ENCODE measurements at regions not wholly inside any gene's neighbourhood (a gene's known extent, or its start where the extent isn't known, plus 50 kb on each side); places are given as distances from the start of the nearest gene placed in this dataset.

DNA sequence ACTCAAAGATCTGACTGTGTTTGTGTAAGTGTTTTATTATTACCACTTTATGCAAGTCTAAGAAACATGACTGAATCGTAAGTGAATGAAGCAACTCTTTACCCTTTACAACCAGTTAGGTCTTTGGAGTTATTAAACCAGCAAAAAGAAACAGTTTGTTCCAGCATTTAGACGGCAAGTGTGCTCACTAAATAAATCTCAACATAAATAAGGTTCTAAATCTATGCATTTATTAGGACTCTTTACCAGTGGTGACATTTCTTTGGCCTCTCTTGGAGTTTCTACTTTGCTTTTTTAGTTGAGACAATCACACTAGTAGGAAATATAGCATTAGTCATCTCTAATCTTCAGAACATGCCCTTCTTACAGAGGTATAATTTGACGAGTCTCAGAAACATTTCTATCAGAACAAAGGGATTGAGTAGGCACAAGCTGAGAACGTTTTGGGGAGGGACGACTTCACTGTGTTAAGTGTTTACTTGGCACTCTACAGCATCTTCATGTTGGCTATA lies 739.9 kb upstream of the NR2F2 start:
- 57 to 61% methylated on average over 5 of the region's 5 CpGs for WGBS, 2 donors
- no peak overlapping the region for H3K4me3 ChIP-seq
- intact Hi-C loops (cut with DNase I) = loop anchor here (5.0 kb wide), 1 partner anchor 737 kb away; no protein-coding TSS in a partner anchor
- H3K4me1 ChIP-seq = peaks cover 0 to 12% (median 3%) of the 10 kb centered on the region in 4 donors
- H3K27me3 ChIP-seq = no peaks in the 10 kb centered on the region
- TF ChIP-seq EP300 (IDR thresholded peaks at IDR 0.05) (peak in 3 of 4 donors; percentile 8 to 82 (median 60)), POLR2AphosphoS5 (IDR thresholded peaks at IDR 0.05) (peak; percentile 46 to 79 (median 60)), CTCF (IDR thresholded peaks at IDR 0.05) (no peak), POLR2A (IDR thresholded peaks at IDR 0.05) (no peak)
- no peak for DNase-seq
- no peaks in the 10 kb centered on the region for H3K36me3 ChIP-seq
- H3K27ac ChIP-seq = no peak overlapping the region
- no peaks in the 10 kb centered on the region for H3K9me3 ChIP-seq

DNA sequence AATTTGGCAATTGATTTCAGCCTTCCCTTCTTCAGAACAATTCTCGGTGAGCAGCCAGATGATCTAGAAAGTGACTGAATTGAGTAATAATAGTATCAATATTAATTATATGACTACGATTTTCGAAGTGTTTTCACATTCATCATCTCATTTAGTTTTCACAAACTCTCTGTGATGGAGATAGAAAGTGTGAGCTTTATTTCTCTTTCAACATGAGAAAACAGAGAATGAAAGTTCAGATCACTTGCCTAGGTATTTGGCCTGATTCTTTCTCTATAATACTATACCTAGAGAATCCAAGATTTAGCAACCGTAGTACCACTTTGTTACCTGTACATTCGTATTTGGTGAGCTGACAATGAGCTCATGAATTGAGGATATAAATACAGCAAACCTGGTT lies 739.2 kb upstream of the NR2F2 start:
- no peak for TF ChIP-seq EP300 (IDR thresholded peaks at IDR 0.05)
- no peak for TF ChIP-seq POLR2A (IDR thresholded peaks at IDR 0.05)
- no peak for TF ChIP-seq CTCF (IDR thresholded peaks at IDR 0.05)
- no peak for TF ChIP-seq POLR2AphosphoS5 (IDR thresholded peaks at IDR 0.05)
- no peak for DNase-seq
- H3K27ac ChIP-seq = no peak overlapping the region

GRCh38 chr15:95591886-95592285 lies 738.6 kb upstream of the NR2F2 start:
- no peak for DNase-seq
- H3K9me3 ChIP-seq = no peaks in the 10 kb centered on the region
- TF ChIP-seq POLR2A (IDR thresholded peaks at IDR 0.05) (no peak), POLR2AphosphoS5 (IDR thresholded peaks at IDR 0.05) (no peak), CTCF (IDR thresholded peaks at IDR 0.05) (no peak), EP300 (IDR thresholded peaks at IDR 0.05) (no peak)
- H3K27ac ChIP-seq = no peak overlapping the region
- intact Hi-C loops (cut with DNase I) = loop anchor here (5.0 kb wide), 1 partner anchor 735 kb away; no protein-coding TSS in a partner anchor
- H3K36me3 ChIP-seq = no peaks in the 10 kb centered on the region
- H3K4me1 ChIP-seq = peaks cover 0 to 12% (median 3%) of the 10 kb centered on the region in 4 donors
- WGBS, 2 donors = 85 to 87% methylated on average over 3 of the region's 3 CpGs
- H3K27me3 ChIP-seq = no peaks in the 10 kb centered on the region
- H3K4me3 ChIP-seq = no peak overlapping the region

More for the DNA sequence above, 739.2 kb upstream of the NR2F2 start:
- H3K4me1 ChIP-seq = peaks cover 0 to 12% (median 3%) of the 10 kb centered on the region in 4 donors
- WGBS, 2 donors = 80 to 90% methylated on average over 5 of the region's 5 CpGs
- no peaks in the 10 kb centered on the region for H3K36me3 ChIP-seq
- H3K9me3 ChIP-seq = no peaks in the 10 kb centered on the region
- no peaks in the 10 kb centered on the region for H3K27me3 ChIP-seq
- intact Hi-C loops (cut with DNase I) = loop anchor here (5.0 kb wide), 1 partner anchor 736 kb away; no protein-coding TSS in a partner anchor
- H3K4me3 ChIP-seq = no peak overlapping the region

DNA sequence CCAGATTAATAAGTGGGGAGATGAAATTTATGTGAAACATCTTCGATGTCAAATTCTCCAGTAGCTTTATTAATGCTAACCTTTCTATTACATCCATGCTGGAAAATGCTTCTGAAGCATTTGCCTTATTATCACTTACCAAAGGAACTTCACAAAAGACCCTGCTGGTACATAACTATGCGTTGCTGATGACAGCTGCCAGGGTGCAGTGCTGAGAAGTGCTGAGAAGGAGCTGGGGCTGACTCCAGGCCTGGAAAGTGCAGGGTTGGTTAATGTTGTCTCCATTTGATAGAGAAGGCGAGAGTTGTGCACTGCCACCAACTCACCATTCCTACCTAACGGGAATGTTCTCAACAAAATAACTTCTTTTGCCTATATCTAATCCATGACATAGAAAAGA lies 736.0 kb upstream of the NR2F2 start:
- intact Hi-C loops (cut with DNase I) = loop anchor here (5.0 kb wide), 1 partner anchor 733 kb away; no protein-coding TSS in a partner anchor
- H3K27ac ChIP-seq = no peak overlapping the region
- 76 to 89% methylated on average over 4 of the region's 4 CpGs for WGBS, 2 donors
- no peaks in the 10 kb centered on the region for H3K9me3 ChIP-seq
- H3K27me3 ChIP-seq = no peaks in the 10 kb centered on the region
- H3K36me3 ChIP-seq = no peaks in the 10 kb centered on the region
- H3K4me1 ChIP-seq = peaks cover 0 to 12% (median 3%) of the 10 kb centered on the region in 4 donors
- no peak overlapping the region for H3K4me3 ChIP-seq
- DNase-seq = no peak
- TF ChIP-seq POLR2A (IDR thresholded peaks at IDR 0.05) = no peak
- TF ChIP-seq POLR2AphosphoS5 (IDR thresholded peaks at IDR 0.05) = no peak
- no peak for TF ChIP-seq CTCF (IDR thresholded peaks at IDR 0.05)
- no peak for TF ChIP-seq EP300 (IDR thresholded peaks at IDR 0.05)

DNA sequence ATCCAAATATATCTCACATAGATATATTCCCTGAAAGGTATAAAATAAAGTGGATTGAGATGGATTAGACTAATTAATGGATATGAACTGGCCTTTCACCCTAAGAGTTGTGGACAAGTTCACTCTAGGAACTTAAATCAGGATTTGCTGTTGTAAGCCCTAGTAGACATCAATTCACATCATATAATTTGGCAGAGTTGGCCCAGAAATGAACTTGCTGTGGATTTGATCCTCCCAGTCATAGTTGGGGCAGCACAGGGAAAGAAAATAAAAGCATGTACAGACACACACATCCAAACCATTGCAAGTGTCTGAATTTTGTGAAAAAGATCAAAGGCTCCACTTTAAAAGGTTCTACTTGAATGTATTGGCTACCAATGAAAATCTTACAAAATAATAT lies 734.7 kb upstream of the NR2F2 start:
- TF ChIP-seq CTCF (IDR thresholded peaks at IDR 0.05) (no peak), EP300 (IDR thresholded peaks at IDR 0.05) (no peak), POLR2AphosphoS5 (IDR thresholded peaks at IDR 0.05) (no peak), POLR2A (IDR thresholded peaks at IDR 0.05) (no peak)
- intact Hi-C loops (cut with DNase I) = no loop called here
- peaks cover 0 to 4% (median 0%) of the 10 kb centered on the region in 4 donors for H3K4me1 ChIP-seq
- H3K36me3 ChIP-seq = no peaks in the 10 kb centered on the region
- no peaks in the 10 kb centered on the region for H3K27me3 ChIP-seq
- no peak overlapping the region for H3K4me3 ChIP-seq
- no peaks in the 10 kb centered on the region for H3K9me3 ChIP-seq
- DNase-seq = no peak
- H3K27ac ChIP-seq = no peak overlapping the region
